SKM-1 treated with dmso at 0.1 percent for 144 hours (cell line): ENCODE measurements at regions not wholly inside any gene's neighbourhood (a gene's known extent, or its start where the extent isn't known, plus 50 kb on each side); places are given as distances from the start of the nearest gene placed in this dataset.
A peak's percentile ranks its signal among the peaks of the same experiment; 100 is the strongest.

Source experiments
- DNase-seq: peaks from one replicate; lab custom pipeline; 2025; ENCODE audit not compliant: unreplicated experiment; lab: John Stamatoyannopoulos, UW

DNA sequence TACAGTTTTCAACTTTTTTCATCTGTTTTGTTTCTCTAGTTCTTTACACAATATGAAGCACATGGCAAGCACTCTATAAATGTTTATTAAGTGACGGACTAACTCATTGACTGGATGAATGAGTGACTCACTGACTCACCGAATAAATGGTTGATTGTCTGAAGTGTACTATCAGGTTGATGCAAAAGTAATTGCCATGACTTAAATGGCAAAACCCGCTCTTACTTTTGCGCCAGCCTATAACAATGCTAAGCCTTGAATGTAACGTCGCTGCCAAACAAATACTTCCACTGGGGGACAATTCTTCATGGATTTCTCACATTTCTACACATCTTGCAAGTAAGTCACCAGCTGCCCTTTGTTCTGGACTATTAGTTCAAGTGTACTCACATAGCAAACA lies 109.0 kb upstream of the KCTD3 start:
- DNase-seq: no peak

DNA sequence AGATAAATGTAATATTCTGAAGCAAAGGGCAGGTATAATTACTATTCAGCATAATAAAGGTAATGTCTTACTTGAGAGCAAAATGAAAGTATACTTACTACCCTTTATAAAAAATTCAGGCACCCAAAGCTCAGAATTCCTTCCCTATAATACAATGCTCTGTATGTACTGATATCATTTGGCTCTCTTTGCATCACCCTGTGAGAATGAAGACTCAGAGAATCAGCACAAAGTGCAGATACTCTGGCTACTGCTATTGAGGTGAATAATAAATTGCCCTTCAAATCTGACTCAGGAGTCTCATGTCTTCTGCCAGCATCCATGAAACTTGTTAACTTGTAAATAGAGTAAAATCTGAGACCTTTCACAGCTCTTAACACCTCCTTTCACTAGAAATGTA lies 108.5 kb upstream of the KCTD3 start:
- no peak for DNase-seq

- no peak for DNase-seq
Observed at GRCh38 chr1:215459136-215459535, 108.0 kb upstream of the KCTD3 start.

DNA sequence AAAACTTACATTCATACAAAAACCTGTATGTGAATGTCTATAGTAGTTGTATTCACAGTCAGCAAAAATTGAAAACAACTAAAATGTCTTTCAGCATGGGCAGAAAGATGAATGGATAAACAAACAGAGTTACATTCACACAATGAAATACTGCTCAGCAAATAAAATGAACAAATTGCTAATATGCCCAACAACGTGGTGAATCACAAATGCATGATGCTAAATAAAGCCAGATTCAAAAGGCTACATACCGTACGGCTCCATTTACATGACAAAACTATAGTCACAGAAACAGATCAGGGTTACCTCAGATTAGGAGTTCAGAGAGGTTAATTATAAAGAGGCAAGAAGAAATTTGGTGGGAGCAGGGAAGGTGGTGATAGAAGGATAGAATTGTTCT lies 100.7 kb upstream of the KCTD3 start:
- no peak for DNase-seq

GRCh38 chr1:215471463-215471862 lies 95.6 kb upstream of the KCTD3 start:
- DNase-seq: no peak

DNA sequence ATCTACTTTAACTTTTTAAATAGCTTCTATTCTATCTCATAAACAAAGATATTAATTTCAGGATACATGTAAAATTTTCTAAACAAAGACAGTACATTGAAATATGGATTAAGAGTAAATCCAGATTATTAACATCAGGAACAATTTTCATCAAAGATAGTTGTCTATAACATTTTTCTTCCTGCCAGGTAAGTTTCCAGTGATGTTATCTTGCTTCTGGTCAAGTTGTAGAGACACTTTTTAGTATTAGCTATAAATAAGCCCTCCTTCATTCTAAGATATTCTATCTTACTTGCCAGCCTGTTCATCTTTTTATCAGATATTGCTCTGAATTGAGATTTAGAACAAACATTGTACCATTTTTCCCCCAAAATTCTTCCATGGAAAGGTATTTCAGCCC lies 94.4 kb upstream of the KCTD3 start:
- DNase-seq: no peak

DNA sequence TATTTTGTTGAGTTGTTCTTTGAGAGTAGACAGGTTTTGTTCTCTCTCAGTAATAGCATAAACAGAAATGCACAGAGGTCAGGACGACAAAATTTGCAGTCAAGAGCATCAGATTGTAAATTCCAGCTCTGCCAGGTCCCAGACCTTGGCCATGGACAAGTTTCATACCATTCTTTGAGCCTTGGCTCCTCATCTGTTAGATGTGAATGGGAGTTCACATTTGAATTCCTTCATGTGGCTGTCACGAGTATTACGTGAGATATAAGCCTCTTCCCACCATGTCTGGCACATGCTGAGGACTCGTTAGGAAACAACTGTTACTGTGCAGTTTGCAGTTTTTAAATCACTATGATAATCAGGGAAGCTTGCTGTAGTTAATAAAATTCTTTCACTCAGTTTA lies 93.2 kb upstream of the KCTD3 start:
- no peak for DNase-seq

GRCh38 chr1:215474940-215475339 lies 92.2 kb upstream of the KCTD3 start:
- DNase-seq: no peak

DNA sequence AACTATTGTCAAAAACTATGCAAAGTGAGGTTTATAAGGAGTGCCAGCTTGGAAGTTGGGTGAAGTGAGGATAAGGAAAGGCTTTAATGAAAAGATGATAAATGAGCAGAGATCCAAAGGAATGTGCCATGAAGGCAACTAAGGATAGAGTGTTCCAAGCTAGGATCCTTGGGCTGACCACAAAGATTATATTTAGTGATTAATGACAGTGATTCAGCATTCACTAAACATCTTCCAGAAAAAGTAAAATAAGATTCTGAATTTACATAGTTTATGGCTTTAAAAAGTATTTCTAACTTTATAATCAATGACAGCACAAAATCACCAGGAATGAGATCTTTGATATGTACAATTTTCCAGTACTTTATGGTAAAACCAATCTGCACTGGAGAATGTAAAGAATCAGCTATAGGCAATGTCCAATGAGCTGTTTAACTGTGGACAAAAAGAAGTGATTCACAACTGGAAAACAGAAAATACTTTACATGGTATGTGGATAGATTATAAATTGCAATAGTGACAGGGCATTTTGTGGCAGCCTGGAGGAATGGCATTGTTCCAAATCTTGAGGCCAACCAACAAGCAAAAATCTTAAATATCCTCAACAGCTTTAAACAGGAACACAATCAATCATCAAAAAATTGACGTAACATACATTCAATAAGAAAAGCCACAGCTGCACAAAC lies 91.2 kb upstream of the KCTD3 start:
- DNase-seq: no peak

DNA sequence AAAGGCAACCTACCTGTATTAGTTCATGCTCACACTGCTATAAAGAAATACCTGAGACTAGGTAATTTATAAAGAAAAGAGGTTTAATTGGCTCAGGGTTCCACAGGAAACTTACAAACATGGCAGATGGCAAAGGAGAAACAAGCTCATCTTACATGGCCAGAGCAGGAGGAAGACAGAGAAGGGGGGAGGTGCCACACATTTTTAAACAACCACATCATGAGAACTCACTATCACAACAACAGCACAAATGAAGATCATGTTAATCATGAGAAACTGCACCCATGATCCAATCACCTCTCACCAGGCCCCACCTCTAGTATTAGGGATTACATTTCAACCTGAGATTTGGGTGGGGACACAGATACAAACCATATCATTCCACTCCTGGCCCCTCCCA lies 90.6 kb upstream of the KCTD3 start:
- no peak for DNase-seq

DNA sequence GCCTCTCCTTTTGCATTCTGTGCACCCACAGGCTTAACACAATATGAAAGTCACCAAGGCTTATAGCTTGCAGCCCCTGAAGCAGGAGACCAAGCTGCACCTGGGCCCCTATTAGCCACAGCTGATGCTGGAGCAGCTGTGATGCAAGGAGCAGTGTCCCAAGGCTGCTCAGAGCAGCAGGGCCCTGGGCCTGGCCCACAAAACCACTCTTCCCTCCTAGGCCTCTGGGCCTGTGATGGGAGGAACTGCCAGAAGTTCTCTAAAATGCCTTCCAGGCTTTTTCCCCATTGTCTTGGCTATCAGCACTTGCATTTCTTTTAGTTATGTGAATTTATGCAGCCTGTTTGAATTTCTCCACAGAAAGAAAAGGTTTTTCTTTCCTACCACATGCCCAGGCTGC lies 89.5 kb upstream of the KCTD3 start:
- DNase-seq: peak; percentile 48

- peak; percentile 90 for DNase-seq
Observed at GRCh38 chr1:215479567-215479966, 87.5 kb upstream of the KCTD3 start.

DNA sequence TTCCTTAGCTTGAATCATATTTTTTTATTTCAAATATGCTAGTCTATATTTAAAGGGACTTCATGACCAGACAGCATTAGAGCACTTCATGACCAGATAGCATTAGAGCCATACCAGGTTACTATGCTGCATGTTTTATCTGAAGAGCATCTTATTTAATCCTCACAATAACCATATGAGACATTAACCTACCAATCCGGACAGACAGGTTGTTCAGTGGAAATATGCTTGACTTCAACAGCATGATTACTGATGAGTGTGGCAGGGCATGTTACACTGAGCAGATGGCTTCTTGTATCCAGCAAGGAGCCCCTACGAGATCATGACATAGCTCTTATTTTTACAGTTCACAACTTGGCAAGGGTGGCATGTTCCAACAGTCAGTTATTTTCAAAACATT lies 85.0 kb upstream of the KCTD3 start:
- no peak for DNase-seq

- no peak for DNase-seq
Observed at GRCh38 chr1:215484171-215484939, 82.7 kb upstream of the KCTD3 start.

- no peak for DNase-seq
Observed at GRCh38 chr1:215487466-215487865, 79.6 kb upstream of the KCTD3 start.

DNA sequence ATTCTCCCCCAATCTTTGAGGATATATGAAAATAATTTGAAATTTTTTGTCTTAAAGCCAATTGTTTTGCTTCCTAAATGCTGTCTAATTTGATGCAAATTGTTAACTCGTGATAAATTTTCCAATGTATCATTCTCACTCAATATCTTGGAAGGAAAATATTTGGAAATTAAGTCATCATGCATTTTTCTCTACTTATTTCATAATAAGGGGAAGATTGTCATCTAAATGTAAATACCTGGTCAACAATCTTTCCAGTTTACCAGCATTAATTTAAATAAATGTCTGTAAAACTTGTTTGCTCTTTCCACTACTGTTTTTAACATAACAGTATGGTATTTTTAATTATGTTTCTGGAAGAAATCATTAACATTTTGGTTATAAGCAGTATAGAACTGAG lies 78.3 kb upstream of the KCTD3 start:
- no peak for DNase-seq

DNA sequence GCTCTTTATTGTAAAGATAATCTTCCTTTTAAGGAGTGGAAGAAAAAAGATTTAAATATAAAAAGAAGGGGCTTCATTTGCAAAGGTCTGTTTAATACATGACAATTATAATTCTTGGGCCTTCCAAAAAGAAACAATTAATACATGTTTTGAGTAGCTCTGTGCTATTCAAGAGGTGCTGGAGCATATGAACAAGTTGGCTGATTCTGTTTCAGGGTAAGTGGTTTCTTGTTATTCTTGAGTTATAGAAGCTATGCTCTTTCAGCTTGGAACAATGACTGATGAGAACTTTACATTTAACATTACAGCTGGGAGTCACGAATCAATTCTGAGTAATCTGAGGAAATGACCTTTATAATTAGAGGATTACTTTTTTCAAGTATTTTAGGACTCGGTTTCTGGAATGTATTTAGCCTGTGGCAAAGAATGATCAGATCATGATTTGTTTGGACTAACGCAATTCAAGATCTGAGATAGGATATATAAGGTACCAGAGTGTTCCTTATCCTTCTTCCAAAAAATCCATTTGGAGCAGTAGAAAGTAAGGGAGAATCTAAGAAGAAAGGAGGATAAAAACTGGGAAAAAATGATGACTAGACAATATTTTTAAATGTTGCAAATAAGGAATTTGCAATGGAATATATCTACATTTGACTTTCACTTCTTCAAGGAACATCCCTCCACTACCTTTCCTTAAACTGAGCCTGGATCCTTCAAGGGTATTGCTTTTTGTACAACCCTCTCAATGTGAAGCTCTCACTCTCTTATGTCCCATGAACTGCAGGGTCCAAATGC lies 77.1 kb upstream of the KCTD3 start:
- DNase-seq: no peak

DNA sequence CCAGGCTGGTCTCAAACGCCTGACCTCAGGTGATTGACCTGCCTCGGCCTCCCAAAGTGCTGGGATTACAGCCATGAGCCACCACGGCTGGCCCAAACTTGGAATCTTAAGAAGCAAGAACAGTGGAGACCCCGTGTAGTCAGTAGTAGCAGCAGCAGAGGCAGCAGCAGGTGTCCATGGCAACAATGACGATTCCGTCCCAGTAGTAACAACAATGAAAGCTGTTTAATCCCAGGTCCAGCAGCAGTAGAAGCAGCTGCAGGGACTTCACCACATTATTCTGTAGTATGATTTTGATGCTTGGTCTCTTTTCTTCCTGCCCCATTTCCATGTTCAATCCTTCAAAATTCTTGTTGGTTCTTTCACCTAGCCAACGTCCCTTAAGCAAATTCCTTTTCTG lies 69.6 kb upstream of the KCTD3 start:
- DNase-seq: no peak

GRCh38 chr1:215501496-215501895 lies 65.6 kb upstream of the KCTD3 start:
- DNase-seq: no peak

DNA sequence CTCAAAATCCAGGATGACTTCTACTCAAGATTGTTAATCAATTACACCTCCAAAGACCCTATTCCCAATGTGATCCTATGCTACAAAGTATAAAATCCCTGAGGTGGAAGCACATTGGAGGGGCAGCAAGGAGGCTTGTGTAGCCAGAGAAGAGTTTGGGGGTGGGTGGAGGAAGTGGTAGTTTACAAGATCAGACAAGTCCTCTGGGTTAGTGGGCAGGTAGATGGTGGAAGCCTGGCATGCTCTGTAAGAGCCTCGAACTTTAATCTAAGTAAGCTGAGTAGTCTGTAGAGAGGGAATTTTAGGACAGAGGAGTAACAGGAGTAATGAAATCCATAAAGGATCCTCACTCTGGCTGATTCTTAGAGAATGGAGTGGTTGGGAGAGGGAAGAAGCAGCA lies 65.0 kb upstream of the KCTD3 start:
- no peak for DNase-seq

- DNase-seq: no peak
Observed at GRCh38 chr1:215507119-215507518, 60.0 kb upstream of the KCTD3 start.

GRCh38 chr1:215508311-215508710 lies 58.8 kb upstream of the KCTD3 start:
- DNase-seq: no peak
